HepG2 (cell line): ENCODE measurements at regions not wholly inside any gene's neighbourhood (a gene's known extent, or its start where the extent isn't known, plus 50 kb on each side); places are given as distances from the start of the nearest gene placed in this dataset.

ENCODE experiments used
- FOXM1 ChIP-seq: sonication (generic); formaldehyde crosslinking; IDR thresholded peaks from 2 replicates; pipeline ENCODE4 v1.5.0; 2020; ENCODE audit warnings: missing genetic modification reagents
- FOXP1 ChIP-seq, 2 experiments: fragments of 450-650 bp in 1 of 2; IDR thresholded peaks; 2 replicates each; pipeline ENCODE4 v1.6.1; 2017 to 2018; ENCODE audit warnings: antibody characterized with exemption in 1 of 2
- HIVEP1 ChIP-seq: sonication (generic); formaldehyde crosslinking; IDR thresholded peaks from 2 replicates; pipeline ENCODE4 v1.4.0; 2020; ENCODE audit warnings: mild to moderate bottlenecking, missing genetic modification reagents
- HMG20B ChIP-seq: conservative IDR thresholded peaks from 2 replicates; pipeline ENCODE4 v1.6.1; 2016; ENCODE audit warnings: missing genetic modification reagents, missing compliant biosample characterization
- MEIS2 ChIP-seq: sonication (generic); formaldehyde crosslinking; IDR thresholded peaks from 2 replicates; pipeline ENCODE4 v1.9.0; 2021; ENCODE audit warnings: mild to moderate bottlenecking, missing genetic modification reagents
- NFIB ChIP-seq: sonication (generic); formaldehyde crosslinking; IDR thresholded peaks from 2 replicates; pipeline ENCODE4 v1.9.0; 2021; ENCODE audit warnings: missing genetic modification reagents, mild to moderate bottlenecking, borderline replicate concordance
- SKIL ChIP-seq: sonication (generic); formaldehyde crosslinking; IDR thresholded peaks from 2 replicates; pipeline ENCODE4 v1.8.0; 2022; ENCODE audit warnings: missing genetic modification reagents, mild to moderate bottlenecking, moderate library complexity, borderline replicate concordance
- U2AF2 ChIP-seq: fragments of 200-400 bp; formaldehyde crosslinking; IDR thresholded peaks from 2 replicates; pipeline ENCODE4 v1.6.1; 2017; ENCODE audit warnings: low read depth, mild to moderate bottlenecking, low read length
- ZBTB3 ChIP-seq: sonication (generic); formaldehyde crosslinking; IDR thresholded peaks from 2 replicates; pipeline ENCODE4 v1.4.0; 2020; ENCODE audit warnings: low read depth, mild to moderate bottlenecking, moderate library complexity, missing genetic modification reagents, borderline replicate concordance
- ZFP62 ChIP-seq: sonication (generic); formaldehyde crosslinking; IDR thresholded peaks from 2 replicates; pipeline ENCODE4 v1.4.0; 2020; ENCODE audit warnings: missing genetic modification reagents
- ZNF143 ChIP-seq: sonication (generic); formaldehyde crosslinking; IDR thresholded peaks from 2 replicates; pipeline ENCODE4 v1.4.0; 2020; ENCODE audit warnings: missing genetic modification reagents
- ZNF570 ChIP-seq: sonication (generic); formaldehyde crosslinking; IDR thresholded peaks from 2 replicates; pipeline ENCODE4 v1.4.0; 2020; ENCODE audit warnings: mild to moderate bottlenecking, missing genetic modification reagents, borderline replicate concordance
- ZNF605 ChIP-seq: sonication (generic); formaldehyde crosslinking; IDR thresholded peaks from 2 replicates; pipeline ENCODE4 v1.8.0; 2022; ENCODE audit warnings: mild to moderate bottlenecking, missing genetic modification reagents
- ZSCAN29 ChIP-seq: sonication (generic); formaldehyde crosslinking; conservative IDR thresholded peaks from 2 replicates; pipeline ENCODE4 v1.4.0; 2020; ENCODE audit warnings: mild to moderate bottlenecking, missing genetic modification reagents
- TF ChIP-seq, protein P1 (sequence below): sonication (generic); formaldehyde crosslinking; IDR thresholded peaks from 2 replicates; pipeline ENCODE4 v1.4.0; 2020; ENCODE audit warnings: missing genetic modification reagents, borderline replicate concordance
- TF ChIP-seq, protein P2 (sequence below): sonication (generic); formaldehyde crosslinking; IDR thresholded peaks from 2 replicates; pipeline ENCODE4 v1.5.1; 2020; ENCODE audit warnings: missing genetic modification reagents, mild to moderate bottlenecking, borderline replicate concordance
- TF ChIP-seq, protein P3 (sequence below): sonication (generic); formaldehyde crosslinking; IDR thresholded peaks from 2 replicates; pipeline ENCODE4 v1.8.0; 2022; ENCODE audit warnings: low read depth, missing genetic modification reagents

- TF ChIP-seq, protein P1, sequence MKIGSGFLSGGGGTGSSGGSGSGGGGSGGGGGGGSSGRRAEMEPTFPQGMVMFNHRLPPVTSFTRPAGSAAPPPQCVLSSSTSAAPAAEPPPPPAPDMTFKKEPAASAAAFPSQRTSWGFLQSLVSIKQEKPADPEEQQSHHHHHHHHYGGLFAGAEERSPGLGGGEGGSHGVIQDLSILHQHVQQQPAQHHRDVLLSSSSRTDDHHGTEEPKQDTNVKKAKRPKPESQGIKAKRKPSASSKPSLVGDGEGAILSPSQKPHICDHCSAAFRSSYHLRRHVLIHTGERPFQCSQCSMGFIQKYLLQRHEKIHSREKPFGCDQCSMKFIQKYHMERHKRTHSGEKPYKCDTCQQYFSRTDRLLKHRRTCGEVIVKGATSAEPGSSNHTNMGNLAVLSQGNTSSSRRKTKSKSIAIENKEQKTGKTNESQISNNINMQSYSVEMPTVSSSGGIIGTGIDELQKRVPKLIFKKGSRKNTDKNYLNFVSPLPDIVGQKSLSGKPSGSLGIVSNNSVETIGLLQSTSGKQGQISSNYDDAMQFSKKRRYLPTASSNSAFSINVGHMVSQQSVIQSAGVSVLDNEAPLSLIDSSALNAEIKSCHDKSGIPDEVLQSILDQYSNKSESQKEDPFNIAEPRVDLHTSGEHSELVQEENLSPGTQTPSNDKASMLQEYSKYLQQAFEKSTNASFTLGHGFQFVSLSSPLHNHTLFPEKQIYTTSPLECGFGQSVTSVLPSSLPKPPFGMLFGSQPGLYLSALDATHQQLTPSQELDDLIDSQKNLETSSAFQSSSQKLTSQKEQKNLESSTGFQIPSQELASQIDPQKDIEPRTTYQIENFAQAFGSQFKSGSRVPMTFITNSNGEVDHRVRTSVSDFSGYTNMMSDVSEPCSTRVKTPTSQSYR (CRISPR knock-in tag), result peak; percentile 58; the same call in 1 of the 2 replicates
- TF ChIP-seq HMG20B (no peak; the same call in 1 of the 2 replicates), NFIB (CRISPR knock-in tag) (no peak), ZFP62 (CRISPR knock-in tag) (no peak), HIVEP1 (peak; percentile 37; the same call in 1 of the 2 replicates), FOXP1 (IDR thresholded peaks at IDR 0.05) (no peak), FOXP1 (CRISPR knock-in tag; IDR thresholded peaks at IDR 0.05) (peak; percentile 65; the same call in 1 of the 2 replicates), SKIL (CRISPR knock-in tag) (no peak), MEIS2 (CRISPR knock-in tag) (peak; percentile 34; the same call in 1 of the 2 replicates), ZNF570 (no peak), ZNF605 (CRISPR knock-in tag) (peak; percentile 58; the same call in 1 of the 2 replicates), U2AF2 (no peak), ZNF143 (CRISPR knock-in tag) (no peak), ZBTB3 (no peak), FOXM1 (CRISPR knock-in tag) (no peak), ZSCAN29 (CRISPR knock-in tag) (peak; percentile 65; the same call in 1 of the 2 replicates)
- TF ChIP-seq, protein P2, sequence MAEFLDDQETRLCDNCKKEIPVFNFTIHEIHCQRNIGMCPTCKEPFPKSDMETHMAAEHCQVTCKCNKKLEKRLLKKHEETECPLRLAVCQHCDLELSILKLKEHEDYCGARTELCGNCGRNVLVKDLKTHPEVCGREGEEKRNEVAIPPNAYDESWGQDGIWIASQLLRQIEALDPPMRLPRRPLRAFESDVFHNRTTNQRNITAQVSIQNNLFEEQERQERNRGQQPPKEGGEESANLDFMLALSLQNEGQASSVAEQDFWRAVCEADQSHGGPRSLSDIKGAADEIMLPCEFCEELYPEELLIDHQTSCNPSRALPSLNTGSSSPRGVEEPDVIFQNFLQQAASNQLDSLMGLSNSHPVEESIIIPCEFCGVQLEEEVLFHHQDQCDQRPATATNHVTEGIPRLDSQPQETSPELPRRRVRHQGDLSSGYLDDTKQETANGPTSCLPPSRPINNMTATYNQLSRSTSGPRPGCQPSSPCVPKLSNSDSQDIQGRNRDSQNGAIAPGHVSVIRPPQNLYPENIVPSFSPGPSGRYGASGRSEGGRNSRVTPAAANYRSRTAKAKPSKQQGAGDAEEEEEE (CRISPR knock-in tag), result no peak
- TF ChIP-seq, protein P3, sequence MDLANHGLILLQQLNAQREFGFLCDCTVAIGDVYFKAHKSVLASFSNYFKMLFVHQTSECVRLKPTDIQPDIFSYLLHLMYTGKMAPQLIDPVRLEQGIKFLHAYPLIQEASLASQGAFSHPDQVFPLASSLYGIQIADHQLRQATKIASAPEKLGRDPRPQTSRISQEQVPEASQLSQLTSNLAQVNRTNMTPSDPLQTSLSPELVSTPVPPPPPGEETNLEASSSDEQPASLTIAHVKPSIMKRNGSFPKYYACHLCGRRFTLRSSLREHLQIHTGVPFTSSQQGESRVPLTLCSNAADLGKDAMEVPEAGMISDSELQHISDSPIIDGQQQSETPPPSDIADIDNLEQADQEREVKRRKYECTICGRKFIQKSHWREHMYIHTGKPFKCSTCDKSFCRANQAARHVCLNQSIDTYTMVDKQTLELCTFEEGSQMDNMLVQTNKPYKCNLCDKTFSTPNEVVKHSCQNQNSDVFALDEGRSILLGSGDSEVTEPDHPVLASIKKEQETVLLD (CRISPR knock-in tag), result no peak
These were observed 367.5 kb upstream of the C1orf174 start (continued) for GRCh38 chr1:4267381-4268261.
